ENCODE measurements at regions not wholly inside any gene's neighbourhood (a gene's known extent, or its start where the extent isn't known, plus 50 kb on each side); places are given as distances from the start of the nearest gene placed in this dataset.

- Mint-ChIP-seq H3K9me3 (ENCODE audit: low read depth) (peaks cover 5% of the 10 kb centered on the region), H3K4me1 (ENCODE audit: low read depth) (no peaks in the 10 kb centered on the region), H3K27ac (no peak overlapping the region), H3K27me3 (no peaks in the 10 kb centered on the region), H3K4me3 (no peak overlapping the region), H3K36me3 (no peaks in the 10 kb centered on the region)
Observed at GRCh38 chr5:123763201-123763600, 251.2 kb downstream of the CSNK1G3 start.

- no peaks in the 10 kb centered on the region for H3K36me3 Mint-ChIP-seq
- no peaks in the 10 kb centered on the region for H3K27me3 Mint-ChIP-seq
- H3K27ac Mint-ChIP-seq = no peak overlapping the region
- no peak overlapping the region for H3K4me3 Mint-ChIP-seq
- no peaks in the 10 kb centered on the region for H3K4me1 Mint-ChIP-seq (ENCODE audit: low read depth)
- H3K9me3 Mint-ChIP-seq (ENCODE audit: low read depth) = no peaks in the 10 kb centered on the region
Observed at GRCh38 chr5:123756816-123757215, 244.8 kb downstream of the CSNK1G3 start.

- Mint-ChIP-seq H3K9me3 (ENCODE audit: low read depth) (no peaks in the 10 kb centered on the region), H3K27ac (no peak overlapping the region), H3K36me3 (no peaks in the 10 kb centered on the region), H3K4me1 (ENCODE audit: low read depth) (no peaks in the 10 kb centered on the region), H3K27me3 (no peaks in the 10 kb centered on the region), H3K4me3 (no peak overlapping the region)
Observed at GRCh38 chr5:123756318-123756665, 244.3 kb downstream of the CSNK1G3 start.

GRCh38 chr5:123755653-123756317, 243.8 kb downstream of the CSNK1G3 start:
- Mint-ChIP-seq H3K36me3 (no peaks in the 10 kb centered on the region), H3K4me3 (no peak overlapping the region), H3K9me3 (ENCODE audit: low read depth) (no peaks in the 10 kb centered on the region), H3K27ac (no peak overlapping the region), H3K27me3 (no peaks in the 10 kb centered on the region), H3K4me1 (ENCODE audit: low read depth) (no peaks in the 10 kb centered on the region)

GRCh38 chr5:123754908-123755307, 242.9 kb downstream of the CSNK1G3 start:
- H3K27ac Mint-ChIP-seq = no peak overlapping the region
- no peaks in the 10 kb centered on the region for H3K36me3 Mint-ChIP-seq

GRCh38 chr5:123753937-123754891, 242.2 kb downstream of the CSNK1G3 start:
- Mint-ChIP-seq H3K9me3 (ENCODE audit: low read depth) (no peaks in the 10 kb centered on the region), H3K27me3 (no peaks in the 10 kb centered on the region), H3K4me3 (no peak overlapping the region)

More at GRCh38 chr5:123754908-123755307, 242.9 kb downstream of the CSNK1G3 start:
- H3K9me3 Mint-ChIP-seq (ENCODE audit: low read depth) = no peaks in the 10 kb centered on the region
- no peaks in the 10 kb centered on the region for H3K27me3 Mint-ChIP-seq
- no peak overlapping the region for H3K4me3 Mint-ChIP-seq
- H3K4me1 Mint-ChIP-seq (ENCODE audit: low read depth) = no peaks in the 10 kb centered on the region

GRCh38 chr5:123753180-123753936, 241.4 kb downstream of the CSNK1G3 start:
- Mint-ChIP-seq H3K27me3 (no peaks in the 10 kb centered on the region), H3K36me3 (no peaks in the 10 kb centered on the region), H3K9me3 (ENCODE audit: low read depth) (peaks cover 3% of the 10 kb centered on the region), H3K27ac (no peak overlapping the region), H3K4me3 (no peak overlapping the region), H3K4me1 (ENCODE audit: low read depth) (no peaks in the 10 kb centered on the region)

More at GRCh38 chr5:123753937-123754891, 242.2 kb downstream of the CSNK1G3 start:
- Mint-ChIP-seq H3K27ac (no peak overlapping the region), H3K4me1 (ENCODE audit: low read depth) (no peaks in the 10 kb centered on the region), H3K36me3 (no peaks in the 10 kb centered on the region)

GRCh38 chr5:123752552-123753179, 240.7 kb downstream of the CSNK1G3 start:
- H3K27me3 Mint-ChIP-seq = no peaks in the 10 kb centered on the region
- H3K27ac Mint-ChIP-seq = no peak overlapping the region
- peaks cover 3% of the 10 kb centered on the region for H3K9me3 Mint-ChIP-seq (ENCODE audit: low read depth)
- no peaks in the 10 kb centered on the region for H3K4me1 Mint-ChIP-seq (ENCODE audit: low read depth)
- H3K36me3 Mint-ChIP-seq = no peaks in the 10 kb centered on the region
- H3K4me3 Mint-ChIP-seq = no peak overlapping the region

- no peaks in the 10 kb centered on the region for H3K4me1 Mint-ChIP-seq (ENCODE audit: low read depth)
- H3K9me3 Mint-ChIP-seq (ENCODE audit: low read depth) = peaks cover 3% of the 10 kb centered on the region
- H3K27me3 Mint-ChIP-seq = no peaks in the 10 kb centered on the region
- H3K36me3 Mint-ChIP-seq = no peaks in the 10 kb centered on the region
- no peak overlapping the region for H3K27ac Mint-ChIP-seq
- H3K4me3 Mint-ChIP-seq = no peak overlapping the region
Observed at GRCh38 chr5:123751670-123752069, 239.7 kb downstream of the CSNK1G3 start.

GRCh38 chr5:123748239-123748638, 236.3 kb downstream of the CSNK1G3 start:
- Mint-ChIP-seq H3K4me3 (no peak overlapping the region), H3K27me3 (no peaks in the 10 kb centered on the region), H3K36me3 (no peaks in the 10 kb centered on the region), H3K4me1 (ENCODE audit: low read depth) (no peaks in the 10 kb centered on the region), H3K27ac (no peak overlapping the region), H3K9me3 (ENCODE audit: low read depth) (peaks cover 3% of the 10 kb centered on the region)

GRCh38 chr5:123746683-123747360, 234.8 kb downstream of the CSNK1G3 start:
- Mint-ChIP-seq H3K27ac (no peak overlapping the region), H3K9me3 (ENCODE audit: low read depth) (peaks cover 3% of the 10 kb centered on the region), H3K27me3 (no peaks in the 10 kb centered on the region), H3K4me3 (no peak overlapping the region), H3K36me3 (no peaks in the 10 kb centered on the region), H3K4me1 (ENCODE audit: low read depth) (no peaks in the 10 kb centered on the region)

GRCh38 chr5:123743990-123744583, 232.1 kb downstream of the CSNK1G3 start:
- H3K27ac Mint-ChIP-seq = no peak overlapping the region
- H3K4me3 Mint-ChIP-seq = no peak overlapping the region
- H3K36me3 Mint-ChIP-seq = no peaks in the 10 kb centered on the region
- H3K9me3 Mint-ChIP-seq (ENCODE audit: low read depth) = peaks cover 3% of the 10 kb centered on the region
- H3K4me1 Mint-ChIP-seq (ENCODE audit: low read depth) = no peaks in the 10 kb centered on the region
- no peaks in the 10 kb centered on the region for H3K27me3 Mint-ChIP-seq

- no peak overlapping the region for H3K4me3 Mint-ChIP-seq
- no peaks in the 10 kb centered on the region for H3K4me1 Mint-ChIP-seq (ENCODE audit: low read depth)
- no peaks in the 10 kb centered on the region for H3K27me3 Mint-ChIP-seq
- peaks cover 9% of the 10 kb centered on the region for H3K9me3 Mint-ChIP-seq (ENCODE audit: low read depth)
- no peaks in the 10 kb centered on the region for H3K36me3 Mint-ChIP-seq
- no peak overlapping the region for H3K27ac Mint-ChIP-seq
Observed at GRCh38 chr5:123735384-123735783, 223.4 kb downstream of the CSNK1G3 start.

- Mint-ChIP-seq H3K27ac (no peak overlapping the region), H3K9me3 (ENCODE audit: low read depth) (peaks cover 23% of the 10 kb centered on the region), H3K4me1 (ENCODE audit: low read depth) (no peaks in the 10 kb centered on the region), H3K27me3 (no peaks in the 10 kb centered on the region), H3K4me3 (no peak overlapping the region), H3K36me3 (no peaks in the 10 kb centered on the region)
Observed at GRCh38 chr5:123732257-123732656, 220.3 kb downstream of the CSNK1G3 start.
